ENCODE measurements at regions not wholly inside any gene's neighbourhood (a gene's known extent, or its start where the extent isn't known, plus 50 kb on each side); places are given as distances from the start of the nearest gene placed in this dataset.

DNA sequence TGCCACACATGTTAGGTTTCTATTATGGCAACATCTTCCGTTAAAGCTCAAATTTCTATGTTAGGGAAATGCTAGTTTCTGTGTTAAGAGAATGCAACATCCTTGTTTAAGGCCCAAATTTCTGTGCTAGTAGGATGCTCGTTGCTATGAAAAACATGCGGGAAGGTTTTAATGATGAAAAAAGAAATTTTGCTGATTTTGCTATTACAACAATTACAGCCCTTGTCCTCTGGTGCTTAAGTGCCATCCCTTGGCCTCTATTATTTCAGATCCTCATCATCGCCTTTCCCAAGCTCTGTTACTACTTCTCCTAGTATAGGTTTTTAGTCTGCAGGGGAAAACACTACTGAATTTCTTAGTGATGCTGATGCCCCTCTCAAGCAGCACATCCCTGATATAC is 412.6 kb upstream of the NDST3 start:
- Histone ChIP-seq H3K4ac (ENCODE audit: low read depth in 1 of 2, low read length in 2 of 2) (no peak overlapping the region), H3K27me3 (ENCODE audit: control insufficient read depth in 1 of 2, insufficient read depth in 1 of 2, low read length in 2 of 2) (no peaks in the 10 kb centered on the region), H3K23ac (ENCODE audit: low read length in 2 of 2) (no peak overlapping the region), H3K79me1 (replicated peaks; ENCODE audit: low read length, poor library complexity, severe bottlenecking) (no peaks in the 10 kb centered on the region), H3K4me3 (ENCODE audit: insufficient read depth in 1 of 2, low read depth in 1 of 2, low read length in 2 of 2) (no peak overlapping the region), H3K36me3 (ENCODE audit: control insufficient read depth in 1 of 2, insufficient read depth in 2 of 2, low read depth in 1 of 2, low read length in 2 of 2) (no peaks in the 10 kb centered on the region), H3K9ac (ENCODE audit: low read length) (no peak overlapping the region), H3K9me3 (ENCODE audit: control insufficient read depth, low read length) (peaks cover 14% of the 10 kb centered on the region), H4K8ac (ENCODE audit: low read length) (no peak overlapping the region), H2BK15ac (ENCODE audit: low read depth, poor library complexity, severe bottlenecking) (no peak overlapping the region), H4K91ac (ENCODE audit: low read length) (no peak overlapping the region), H2AK5ac (ENCODE audit: low read length, severe bottlenecking) (no peak overlapping the region), H2BK5ac (ENCODE audit: low read depth, low read length, poor library complexity, severe bottlenecking) (no peak overlapping the region), H2AFZ (ENCODE audit: low read depth, low read length) (no peak overlapping the region), H2BK120ac (ENCODE audit: low read depth, low read length) (no peak overlapping the region), H3K4me1 (ENCODE audit: control insufficient read depth, insufficient read depth, low read depth, low read length) (no peaks in the 10 kb centered on the region), H2BK12ac (ENCODE audit: low read length in 2 of 2) (no peak overlapping the region), H3K4me2 (ENCODE audit: low read length, poor library complexity, severe bottlenecking) (no peak overlapping the region), H3K27ac (ENCODE audit: low read length, poor library complexity, severe bottlenecking) (no peak overlapping the region), H3K14ac (ENCODE audit: low read length in 2 of 2) (no peak overlapping the region), H3K18ac (ENCODE audit: low read depth in 1 of 2, low read length in 2 of 2) (no peak overlapping the region)
- DNase-seq = no peak
- 87% methylated on average over 4 of the region's 4 CpGs for WGBS

GRCh38 chr4:117623326-117623725 is 411.0 kb upstream of the NDST3 start:
- Histone ChIP-seq H3K23ac (ENCODE audit: low read length in 2 of 2) (no peak overlapping the region), H2BK12ac (ENCODE audit: low read length in 2 of 2) (no peak overlapping the region), H3K79me1 (replicated peaks; ENCODE audit: low read length, poor library complexity, severe bottlenecking) (no peaks in the 10 kb centered on the region), H2AFZ (ENCODE audit: low read depth, low read length) (no peak overlapping the region), H3K4me2 (ENCODE audit: low read length, poor library complexity, severe bottlenecking) (no peak overlapping the region), H2BK15ac (ENCODE audit: low read depth, poor library complexity, severe bottlenecking) (no peak overlapping the region), H3K14ac (ENCODE audit: low read length in 2 of 2) (no peak overlapping the region), H3K27me3 (ENCODE audit: control insufficient read depth in 1 of 2, insufficient read depth in 1 of 2, low read length in 2 of 2) (no peaks in the 10 kb centered on the region), H2BK120ac (ENCODE audit: low read depth, low read length) (no peak overlapping the region), H2AK5ac (ENCODE audit: low read length, severe bottlenecking) (no peak overlapping the region), H3K18ac (ENCODE audit: low read depth in 1 of 2, low read length in 2 of 2) (no peak overlapping the region), H3K27ac (ENCODE audit: low read length, poor library complexity, severe bottlenecking) (no peak overlapping the region), H3K4me1 (ENCODE audit: control insufficient read depth, insufficient read depth, low read depth, low read length) (no peaks in the 10 kb centered on the region), H4K8ac (ENCODE audit: low read length) (no peak overlapping the region), H3K4ac (ENCODE audit: low read depth in 1 of 2, low read length in 2 of 2) (no peak overlapping the region), H2BK5ac (ENCODE audit: low read depth, low read length, poor library complexity, severe bottlenecking) (no peak overlapping the region), H3K4me3 (ENCODE audit: insufficient read depth in 1 of 2, low read depth in 1 of 2, low read length in 2 of 2) (no peak overlapping the region), H3K9me3 (ENCODE audit: control insufficient read depth, low read length) (peaks cover 11% of the 10 kb centered on the region), H4K91ac (ENCODE audit: low read length) (no peak overlapping the region), H3K9ac (ENCODE audit: low read length) (no peak overlapping the region), H3K36me3 (ENCODE audit: control insufficient read depth in 1 of 2, insufficient read depth in 2 of 2, low read depth in 1 of 2, low read length in 2 of 2) (no peaks in the 10 kb centered on the region)
- DNase-seq = no peak
- WGBS = 40% methylated on average over 1 of the region's 1 CpG

GRCh38 chr4:117626664-117627063 is 407.6 kb upstream of the NDST3 start:
- H3K36me3 ChIP-seq (ENCODE audit: control insufficient read depth in 1 of 2, insufficient read depth in 2 of 2, low read depth in 1 of 2, low read length in 2 of 2) = no peaks in the 10 kb centered on the region
- H3K4ac ChIP-seq (ENCODE audit: low read depth in 1 of 2, low read length in 2 of 2) = no peak overlapping the region
- WGBS = 93% methylated on average over 4 of the region's 4 CpGs

DNA sequence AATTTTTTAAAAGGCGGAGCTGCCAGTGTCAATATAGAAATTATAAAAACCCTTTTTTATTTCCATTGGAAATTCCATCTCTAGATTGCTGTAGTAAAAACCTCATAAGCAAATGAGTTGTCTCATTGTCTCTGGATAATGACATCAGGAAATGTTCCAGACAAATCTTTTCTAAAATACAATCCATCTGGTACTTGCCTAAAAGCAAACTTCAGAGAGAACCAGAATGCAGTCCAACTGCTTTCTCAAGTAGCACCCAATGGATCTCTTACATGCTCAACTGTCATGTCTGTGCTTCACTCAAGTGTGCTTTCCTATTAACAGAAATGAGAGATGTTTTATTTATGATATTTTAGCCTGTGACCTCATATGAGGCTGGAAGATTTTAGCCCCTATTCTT is 399.6 kb upstream of the NDST3 start:
- no peak overlapping the region for H3K4me2 ChIP-seq (ENCODE audit: low read length, poor library complexity, severe bottlenecking)
- no peak overlapping the region for H4K91ac ChIP-seq (ENCODE audit: low read length)
- H3K9me3 ChIP-seq (ENCODE audit: control insufficient read depth, low read length) = no peaks in the 10 kb centered on the region
- H2BK15ac ChIP-seq (ENCODE audit: low read depth, poor library complexity, severe bottlenecking) = no peak overlapping the region
- H4K8ac ChIP-seq (ENCODE audit: low read length) = no peak overlapping the region
- no peak overlapping the region for H3K23ac ChIP-seq (ENCODE audit: low read length in 2 of 2)
- H2AK5ac ChIP-seq (ENCODE audit: low read length, severe bottlenecking) = no peak overlapping the region
- H3K36me3 ChIP-seq (ENCODE audit: control insufficient read depth in 1 of 2, insufficient read depth in 2 of 2, low read depth in 1 of 2, low read length in 2 of 2) = no peaks in the 10 kb centered on the region
- no peaks in the 10 kb centered on the region for H3K27me3 ChIP-seq (ENCODE audit: control insufficient read depth in 1 of 2, insufficient read depth in 1 of 2, low read length in 2 of 2)
- H2BK5ac ChIP-seq (ENCODE audit: low read depth, low read length, poor library complexity, severe bottlenecking) = no peak overlapping the region
- no peak overlapping the region for H3K9ac ChIP-seq (ENCODE audit: low read length)
- H2BK120ac ChIP-seq (ENCODE audit: low read depth, low read length) = no peak overlapping the region
- H3K79me1 ChIP-seq (replicated peaks; ENCODE audit: low read length, poor library complexity, severe bottlenecking) = no peaks in the 10 kb centered on the region
- no CpG with 5 or more reads among the region's 1 CpG for WGBS
- no peaks in the 10 kb centered on the region for H3K4me1 ChIP-seq (ENCODE audit: control insufficient read depth, insufficient read depth, low read depth, low read length)
- no peak overlapping the region for H3K18ac ChIP-seq (ENCODE audit: low read depth in 1 of 2, low read length in 2 of 2)
- H3K14ac ChIP-seq (ENCODE audit: low read length in 2 of 2) = no peak overlapping the region
- H3K27ac ChIP-seq (ENCODE audit: low read length, poor library complexity, severe bottlenecking) = no peak overlapping the region
- no peak overlapping the region for H2AFZ ChIP-seq (ENCODE audit: low read depth, low read length)
- DNase-seq = no peak
- H3K4me3 ChIP-seq (ENCODE audit: insufficient read depth in 1 of 2, low read depth in 1 of 2, low read length in 2 of 2) = no peak overlapping the region
- H2BK12ac ChIP-seq (ENCODE audit: low read length in 2 of 2) = no peak overlapping the region
- no peak overlapping the region for H3K4ac ChIP-seq (ENCODE audit: low read depth in 1 of 2, low read length in 2 of 2)

More at GRCh38 chr4:117626664-117627063, 407.6 kb upstream of the NDST3 start:
- no peak overlapping the region for H2BK120ac ChIP-seq (ENCODE audit: low read depth, low read length)
- H3K4me2 ChIP-seq (ENCODE audit: low read length, poor library complexity, severe bottlenecking) = no peak overlapping the region
- no peaks in the 10 kb centered on the region for H3K4me1 ChIP-seq (ENCODE audit: control insufficient read depth, insufficient read depth, low read depth, low read length)
- no peaks in the 10 kb centered on the region for H3K27me3 ChIP-seq (ENCODE audit: control insufficient read depth in 1 of 2, insufficient read depth in 1 of 2, low read length in 2 of 2)
- DNase-seq = no peak
- no peak overlapping the region for H2BK5ac ChIP-seq (ENCODE audit: low read depth, low read length, poor library complexity, severe bottlenecking)
- H2AFZ ChIP-seq (ENCODE audit: low read depth, low read length) = no peak overlapping the region
- no peak overlapping the region for H3K27ac ChIP-seq (ENCODE audit: low read length, poor library complexity, severe bottlenecking)
- no peak overlapping the region for H2BK15ac ChIP-seq (ENCODE audit: low read depth, poor library complexity, severe bottlenecking)
- no peak overlapping the region for H2AK5ac ChIP-seq (ENCODE audit: low read length, severe bottlenecking)
- no peak overlapping the region for H2BK12ac ChIP-seq (ENCODE audit: low read length in 2 of 2)
- H3K9me3 ChIP-seq (ENCODE audit: control insufficient read depth, low read length) = peaks cover 4% of the 10 kb centered on the region
- H3K14ac ChIP-seq (ENCODE audit: low read length in 2 of 2) = no peak overlapping the region
- H4K8ac ChIP-seq (ENCODE audit: low read length) = no peak overlapping the region
- H3K18ac ChIP-seq (ENCODE audit: low read depth in 1 of 2, low read length in 2 of 2) = no peak overlapping the region
- no peak overlapping the region for H3K4me3 ChIP-seq (ENCODE audit: insufficient read depth in 1 of 2, low read depth in 1 of 2, low read length in 2 of 2)
- H3K9ac ChIP-seq (ENCODE audit: low read length) = no peak overlapping the region
- H4K91ac ChIP-seq (ENCODE audit: low read length) = no peak overlapping the region
- no peaks in the 10 kb centered on the region for H3K79me1 ChIP-seq (replicated peaks; ENCODE audit: low read length, poor library complexity, severe bottlenecking)
- no peak overlapping the region for H3K23ac ChIP-seq (ENCODE audit: low read length in 2 of 2)
